Spleen (tissue), 11 donors: ENCODE measurements at regions not wholly inside any gene's neighbourhood (a gene's known extent, or its start where the extent isn't known, plus 50 kb on each side); places are given as distances from the start of the nearest gene placed in this dataset.

Source experiments
- DNase-seq: peaks from one replicate; pipeline ENCODE4 v3.0.0-alpha.2; 2020
- H3K27ac ChIP-seq, 8 donors: fragments of 200-600 bp; sonication (generic) in 7 of 8; 1 replicate in 4 of 8; 2 replicates in 4 of 8; pipeline versions ENCODE4 v1.5.0 to v1.8.0; 2016 to 2021; ENCODE audit warnings: inconsistent platforms in 4 of 8, mild to moderate bottlenecking in 4 of 8, moderate library complexity in 1 of 8
- H3K27me3 ChIP-seq, 7 donors: fragments of 200-600 bp; sonication (generic) in 6 of 7; replicated peaks in 1 of 7; 1 replicate in 4 of 7; 2 replicates in 3 of 7; pipeline versions ENCODE4 v1.5.0 to v1.8.0; 2016 to 2021; ENCODE audit warnings: inconsistent platforms in 3 of 7, mild to moderate bottlenecking in 1 of 7
- H3K36me3 ChIP-seq, 6 donors: fragments of 200-600 bp; sonication (generic) in 5 of 6; 1 replicate in 4 of 6; 2 replicates in 2 of 6; pipeline versions ENCODE4 v1.5.0 to v1.8.0; 2016 to 2021; ENCODE audit warnings: inconsistent platforms in 2 of 6
- H3K4me1 ChIP-seq, 6 donors: fragments of 200-600 bp; sonication (generic) in 5 of 6; 1 replicate in 3 of 6; 2 replicates in 3 of 6; pipeline versions ENCODE4 v1.5.0 to v1.8.0; 2016 to 2021; ENCODE audit warnings: inconsistent platforms in 3 of 6
- H3K4me3 ChIP-seq, 8 donors: fragments of 200-600 bp; sonication (generic) in 7 of 8; 1 replicate in 4 of 8; 2 replicates in 4 of 8; pipeline versions ENCODE4 v1.5.0 to v1.8.0; 2016 to 2021; ENCODE audit warnings: inconsistent platforms in 4 of 8, mild to moderate bottlenecking in 4 of 8, moderate library complexity in 2 of 8
- H3K9me3 ChIP-seq, 8 donors: fragments of 200-600 bp; sonication (generic) in 7 of 8; 1 replicate in 4 of 8; 2 replicates in 4 of 8; pipeline versions ENCODE4 v1.5.0 to v1.8.0; 2016 to 2021; ENCODE audit warnings: inconsistent platforms in 4 of 8
- POLR2A ChIP-seq, 3 donors: fragments of 450-650 bp; IDR thresholded peaks; one replicate each; pipeline ENCODE4 v1.5.1; 2017; ENCODE audit warnings: antibody characterized with exemption in 3 of 3, mild to moderate bottlenecking in 1 of 3
- POLR2AphosphoS5 ChIP-seq, 3 donors: sonication (generic); formaldehyde crosslinking; IDR thresholded peaks; one replicate each; pipeline ENCODE4 v1.5.1; 2017; ENCODE audit warnings: antibody characterized with exemption in 3 of 3
- WGBS, 5 donors: extraction: QIAGEN DNeasy Blood & Tissue Kit in 3 of 5; methylation state at CpG; one replicate each; pipeline versions ENCODE4 v1.1.5 to v1.1.7; 2013 to 2018; 5-methylcytosine and 5-hydroxymethylcytosine counted together
- intact Hi-C: fragments of 100-400 bp; cut with DNase I; formaldehyde crosslinking; loops from one replicate; pipeline ENCODE4 v1.15.0; 2023; ENCODE audit warnings: low total_unique reads
- TF ChIP-seq, protein P1 (sequence below), 11 experiments: fragments of 200-600 bp in 7 of 11; fragments of 450-650 bp in 4 of 11; sonication (generic) in 4 of 11; IDR thresholded peaks in 8 of 11; conservative IDR thresholded peaks in 3 of 11; 1 replicate in 7 of 11; 2 replicates in 4 of 11; pipeline versions ENCODE4 v1.4.0 to v1.8.0; 2016 to 2021; ENCODE audit warnings: antibody characterized with exemption in 11 of 11, inconsistent platforms in 4 of 11, mild to moderate bottlenecking in 1 of 11
- donor health status: healthy with polysubstance abuse.
- donor health status: DM: no; HTN: no; CAD: no; lungs with moderate emphysema.
- donor health status: DM: no; HTN: no; CAD: no.
- donor health status: Bipolar disorder and iron deficiency.
- donor health status: healthy.
- donor health status: DM: no; HTN: no; CAD: no.
- donor health status: DM: yes; HTN: yes; CAD: no.

DNA sequence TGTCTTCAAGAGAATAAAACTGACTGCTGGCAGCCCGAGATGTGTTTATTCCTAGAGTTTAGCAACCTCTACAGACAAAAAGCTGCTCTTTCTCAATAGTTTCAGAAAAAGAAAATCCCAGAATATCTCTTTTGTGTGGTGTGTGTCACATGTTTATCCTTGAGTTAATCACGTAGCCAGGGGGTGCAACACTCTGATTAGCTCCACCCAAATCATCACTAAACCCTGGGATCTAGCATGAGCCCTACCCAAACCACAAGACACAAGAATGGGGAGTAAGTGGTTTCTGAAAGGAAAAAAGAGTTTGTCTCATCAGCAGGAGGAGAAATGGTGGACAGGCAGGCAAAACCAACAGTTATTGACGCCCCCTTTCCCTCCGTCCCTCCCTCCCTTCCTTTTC, 78.5 kb upstream of the AGBL1 start:
- Histone ChIP-seq H3K9me3 (no peaks in the 10 kb centered on the region), H3K36me3 (no peaks in the 10 kb centered on the region), H3K4me3 (no peak overlapping the region), H3K4me1 (no peaks in the 10 kb centered on the region), H3K27ac (no peak overlapping the region), H3K27me3 (peaks cover 0 to 15% (median 0%) of the 10 kb centered on the region in 7 donors)
- no peak for DNase-seq
- intact Hi-C loops = no loop called here
- WGBS, 5 donors = 38 to 68% (median 67%) methylated on average over 3 to 4 of the region's 4 CpGs
- TF ChIP-seq POLR2AphosphoS5 (IDR thresholded peaks at IDR 0.05) (no peak), POLR2A (IDR thresholded peaks at IDR 0.05) (no peak)
- TF ChIP-seq, protein P1, sequence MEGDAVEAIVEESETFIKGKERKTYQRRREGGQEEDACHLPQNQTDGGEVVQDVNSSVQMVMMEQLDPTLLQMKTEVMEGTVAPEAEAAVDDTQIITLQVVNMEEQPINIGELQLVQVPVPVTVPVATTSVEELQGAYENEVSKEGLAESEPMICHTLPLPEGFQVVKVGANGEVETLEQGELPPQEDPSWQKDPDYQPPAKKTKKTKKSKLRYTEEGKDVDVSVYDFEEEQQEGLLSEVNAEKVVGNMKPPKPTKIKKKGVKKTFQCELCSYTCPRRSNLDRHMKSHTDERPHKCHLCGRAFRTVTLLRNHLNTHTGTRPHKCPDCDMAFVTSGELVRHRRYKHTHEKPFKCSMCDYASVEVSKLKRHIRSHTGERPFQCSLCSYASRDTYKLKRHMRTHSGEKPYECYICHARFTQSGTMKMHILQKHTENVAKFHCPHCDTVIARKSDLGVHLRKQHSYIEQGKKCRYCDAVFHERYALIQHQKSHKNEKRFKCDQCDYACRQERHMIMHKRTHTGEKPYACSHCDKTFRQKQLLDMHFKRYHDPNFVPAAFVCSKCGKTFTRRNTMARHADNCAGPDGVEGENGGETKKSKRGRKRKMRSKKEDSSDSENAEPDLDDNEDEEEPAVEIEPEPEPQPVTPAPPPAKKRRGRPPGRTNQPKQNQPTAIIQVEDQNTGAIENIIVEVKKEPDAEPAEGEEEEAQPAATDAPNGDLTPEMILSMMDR (IDR thresholded peaks at IDR 0.05 in 8 of 11, conservative IDR thresholded peaks at IDR 0.05 in 3 of 11) = no peak

DNA sequence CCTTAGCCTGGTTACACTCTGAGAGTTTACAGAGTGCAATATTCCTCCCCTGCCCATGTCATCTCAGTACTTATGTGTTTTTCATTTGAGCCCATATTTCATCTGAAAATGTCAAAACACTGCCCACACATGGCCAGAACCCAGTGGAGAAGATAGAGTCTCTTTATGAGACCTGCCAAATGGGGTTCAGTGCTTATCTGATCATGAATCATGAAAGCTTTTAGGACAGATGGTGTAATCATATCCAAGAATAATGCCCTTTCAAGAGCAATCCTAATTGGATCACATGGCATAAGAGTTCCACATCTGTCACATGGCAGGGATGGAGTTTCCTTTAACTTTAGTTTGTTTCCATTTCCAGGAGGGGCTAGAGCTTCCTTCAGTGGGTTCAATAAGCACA, 77.2 kb upstream of the AGBL1 start:
- TF ChIP-seq POLR2AphosphoS5 (IDR thresholded peaks at IDR 0.05) (no peak), POLR2A (IDR thresholded peaks at IDR 0.05) (no peak)
- TF ChIP-seq, protein P1 (IDR thresholded peaks at IDR 0.05 in 8 of 11, conservative IDR thresholded peaks at IDR 0.05 in 3 of 11) = no peak
- no peaks in the 10 kb centered on the region for H3K36me3 ChIP-seq
- H3K27ac ChIP-seq = no peak overlapping the region
- intact Hi-C loops = no loop called here
- peaks cover 0 to 15% (median 0%) of the 10 kb centered on the region in 7 donors for H3K27me3 ChIP-seq
- H3K9me3 ChIP-seq = no peaks in the 10 kb centered on the region
- DNase-seq = no peak
- H3K4me1 ChIP-seq = no peaks in the 10 kb centered on the region
- no peak overlapping the region for H3K4me3 ChIP-seq

DNA sequence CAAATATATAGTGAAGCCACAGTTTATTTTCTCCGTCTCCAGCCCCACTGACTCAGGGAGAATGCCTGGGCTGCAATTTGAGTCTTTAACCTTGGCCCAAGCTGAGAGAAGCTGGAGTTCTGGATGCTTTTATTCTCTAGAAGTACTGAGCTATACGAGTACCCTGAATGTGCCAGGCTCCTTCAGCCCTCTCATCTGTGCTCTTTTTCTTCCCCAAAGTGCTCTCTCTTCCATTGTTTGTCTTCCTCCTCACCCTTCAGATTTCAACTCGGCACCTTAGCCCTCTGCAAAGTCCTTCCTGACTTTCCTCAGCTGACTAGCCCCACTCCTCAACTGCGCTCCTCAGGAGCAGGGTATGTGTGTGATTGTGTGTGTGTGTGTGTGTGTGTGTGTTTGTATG, 75.6 kb upstream of the AGBL1 start:
- no peaks in the 10 kb centered on the region for H3K9me3 ChIP-seq
- H3K27me3 ChIP-seq = peaks cover 0 to 15% (median 0%) of the 10 kb centered on the region in 7 donors
- H3K36me3 ChIP-seq = no peaks in the 10 kb centered on the region
- H3K4me1 ChIP-seq = no peaks in the 10 kb centered on the region
- TF ChIP-seq POLR2AphosphoS5 (IDR thresholded peaks at IDR 0.05) = no peak
- TF ChIP-seq, protein P1 (IDR thresholded peaks at IDR 0.05 in 8 of 11, conservative IDR thresholded peaks at IDR 0.05 in 3 of 11) = no peak
- TF ChIP-seq POLR2A (IDR thresholded peaks at IDR 0.05) = no peak
- H3K27ac ChIP-seq = no peak overlapping the region
- 76 to 81% (median 78%) methylated on average over 4 of the region's 4 CpGs for WGBS, 5 donors
- intact Hi-C loops = no loop called here
- no peak overlapping the region for H3K4me3 ChIP-seq
- DNase-seq = no peak

DNA sequence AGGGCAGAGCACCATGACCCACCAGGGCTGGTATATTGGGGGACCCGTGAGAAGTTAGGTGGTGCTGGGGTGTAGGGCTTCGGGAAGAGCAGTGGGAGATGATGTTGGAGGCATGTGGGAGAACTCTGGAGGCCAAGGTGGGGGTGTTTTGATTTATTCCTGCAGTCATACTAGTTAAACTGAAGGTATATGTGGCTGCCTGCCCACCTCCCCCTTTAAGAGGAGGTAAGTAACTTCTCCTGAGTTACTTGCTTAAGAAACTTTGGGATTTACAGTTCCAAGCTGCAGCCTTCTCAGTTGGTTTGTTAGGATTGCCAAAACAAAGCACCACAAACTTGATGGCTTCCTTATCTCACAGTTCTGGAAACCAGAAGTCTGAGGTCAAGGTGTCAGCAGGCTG, 73.1 kb upstream of the AGBL1 start:
- Histone ChIP-seq H3K27me3 (peaks cover 0 to 10% (median 0%) of the 10 kb centered on the region in 7 donors), H3K27ac (no peak overlapping the region), H3K36me3 (no peaks in the 10 kb centered on the region), H3K9me3 (no peaks in the 10 kb centered on the region), H3K4me1 (no peaks in the 10 kb centered on the region), H3K4me3 (no peak overlapping the region)
- WGBS, 5 donors = 72 to 83% (median 80%) methylated on average over 2 of the region's 2 CpGs
- intact Hi-C loops = no loop called here
- TF ChIP-seq POLR2A (IDR thresholded peaks at IDR 0.05) = no peak
- TF ChIP-seq, protein P1 (IDR thresholded peaks at IDR 0.05 in 8 of 11, conservative IDR thresholded peaks at IDR 0.05 in 3 of 11) = no peak
- no peak for TF ChIP-seq POLR2AphosphoS5 (IDR thresholded peaks at IDR 0.05)
- no peak for DNase-seq
